Panc1 (cell line): ENCODE measurements at regions not wholly inside any gene's neighbourhood (a gene's known extent, or its start where the extent isn't known, plus 50 kb on each side); places are given as distances from the start of the nearest gene placed in this dataset.

Experiments used
- CTCF ChIP-seq: fragments of 450-650 bp; IDR thresholded peaks from 2 replicates; pipeline ENCODE4 v1.5.1; 2017; ENCODE audit warnings: mild to moderate bottlenecking
- POLR2AphosphoS5 ChIP-seq: IDR thresholded peaks from 2 replicates; pipeline ENCODE4 v1.6.1; 2012; ENCODE audit warnings: mild to moderate bottlenecking, low read depth, low read length, moderate library complexity
- REST ChIP-seq, 2 experiments: IDR thresholded peaks; 2 replicates each; pipeline ENCODE4 v1.6.1; 2011 to 2012; ENCODE audit warnings: low read depth in 2 of 2, control low read depth in 1 of 2, low read length in 1 of 2, mild to moderate bottlenecking in 1 of 2, moderate library complexity in 1 of 2; ENCODE audit not compliant: insufficient read depth in 1 of 2
- TCF7L2 ChIP-seq: IDR thresholded peaks from 2 replicates; pipeline ENCODE4 v1.6.1; 2011; ENCODE audit warnings: mild to moderate bottlenecking, low read depth, low read length, inconsistent platforms

GRCh38 chr14:71414631-71415403 is 507.6 kb downstream of the PCNX1 start:
- TF ChIP-seq CTCF (no peak), POLR2AphosphoS5 (no peak), REST (IDR thresholded peaks at IDR 0.05; ENCODE audit: insufficient read depth in 1 of 2, low read depth in 2 of 2, low read length in 1 of 2) (no peak), TCF7L2 (no peak)
